GM12864 (cell line): ENCODE measurements at regions not wholly inside any gene's neighbourhood (a gene's known extent, or its start where the extent isn't known, plus 50 kb on each side); places are given as distances from the start of the nearest gene placed in this dataset.

ENCODE experiments used
- DNase-seq: peaks from one replicate; pipeline ENCODE4 v3.0.0-alpha.2; 2011; ENCODE audit warnings: low read depth
- H3K4me3 ChIP-seq: 2 replicates; pipeline ENCODE4 v1.5.1; 2011; ENCODE audit warnings: mild to moderate bottlenecking, low read depth, low read length, control low read depth
- TF ChIP-seq, protein P1 (sequence below): IDR thresholded peaks from 2 replicates; pipeline ENCODE4 v1.5.1; 2011; ENCODE audit warnings: low read depth, mild to moderate bottlenecking, moderate library complexity, low read length, control low read depth, inconsistent platforms; ENCODE audit errors: missing control alignments

DNA sequence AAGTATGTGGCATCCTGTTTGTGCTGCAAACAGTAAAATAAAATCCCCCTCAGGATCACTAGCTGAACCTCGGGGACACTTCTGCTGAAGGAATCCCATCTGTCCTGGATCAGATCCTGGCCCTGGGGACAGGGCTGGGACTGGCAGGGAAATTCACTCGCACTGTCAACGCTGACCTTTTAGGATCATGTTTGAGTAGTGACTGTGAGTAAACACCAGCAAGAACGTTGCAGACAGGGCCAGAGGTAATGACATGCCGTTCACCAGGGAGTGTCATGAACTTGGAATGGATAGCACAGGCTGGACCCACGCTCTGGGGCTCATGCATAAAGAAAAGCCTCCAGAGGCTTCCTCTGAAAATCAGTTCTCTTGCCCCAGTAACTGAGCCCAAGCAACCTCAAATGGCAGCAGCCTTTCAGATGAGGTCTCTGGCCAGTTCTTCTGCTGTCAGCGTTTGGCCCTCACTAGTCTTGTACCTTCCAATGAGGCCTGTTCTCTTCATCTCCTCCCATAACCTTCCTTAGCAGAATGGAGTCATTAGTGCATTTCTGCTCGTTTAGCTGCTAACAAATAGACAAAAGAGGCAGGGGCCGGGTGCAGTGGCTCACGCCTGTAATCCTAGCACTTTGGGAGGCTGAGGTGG lies 51.0 kb upstream of the BARX2 start:
- TF ChIP-seq, protein P1, sequence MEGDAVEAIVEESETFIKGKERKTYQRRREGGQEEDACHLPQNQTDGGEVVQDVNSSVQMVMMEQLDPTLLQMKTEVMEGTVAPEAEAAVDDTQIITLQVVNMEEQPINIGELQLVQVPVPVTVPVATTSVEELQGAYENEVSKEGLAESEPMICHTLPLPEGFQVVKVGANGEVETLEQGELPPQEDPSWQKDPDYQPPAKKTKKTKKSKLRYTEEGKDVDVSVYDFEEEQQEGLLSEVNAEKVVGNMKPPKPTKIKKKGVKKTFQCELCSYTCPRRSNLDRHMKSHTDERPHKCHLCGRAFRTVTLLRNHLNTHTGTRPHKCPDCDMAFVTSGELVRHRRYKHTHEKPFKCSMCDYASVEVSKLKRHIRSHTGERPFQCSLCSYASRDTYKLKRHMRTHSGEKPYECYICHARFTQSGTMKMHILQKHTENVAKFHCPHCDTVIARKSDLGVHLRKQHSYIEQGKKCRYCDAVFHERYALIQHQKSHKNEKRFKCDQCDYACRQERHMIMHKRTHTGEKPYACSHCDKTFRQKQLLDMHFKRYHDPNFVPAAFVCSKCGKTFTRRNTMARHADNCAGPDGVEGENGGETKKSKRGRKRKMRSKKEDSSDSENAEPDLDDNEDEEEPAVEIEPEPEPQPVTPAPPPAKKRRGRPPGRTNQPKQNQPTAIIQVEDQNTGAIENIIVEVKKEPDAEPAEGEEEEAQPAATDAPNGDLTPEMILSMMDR = no peak
- H3K4me3 ChIP-seq = no peak overlapping the region
- no peak for DNase-seq

DNA sequence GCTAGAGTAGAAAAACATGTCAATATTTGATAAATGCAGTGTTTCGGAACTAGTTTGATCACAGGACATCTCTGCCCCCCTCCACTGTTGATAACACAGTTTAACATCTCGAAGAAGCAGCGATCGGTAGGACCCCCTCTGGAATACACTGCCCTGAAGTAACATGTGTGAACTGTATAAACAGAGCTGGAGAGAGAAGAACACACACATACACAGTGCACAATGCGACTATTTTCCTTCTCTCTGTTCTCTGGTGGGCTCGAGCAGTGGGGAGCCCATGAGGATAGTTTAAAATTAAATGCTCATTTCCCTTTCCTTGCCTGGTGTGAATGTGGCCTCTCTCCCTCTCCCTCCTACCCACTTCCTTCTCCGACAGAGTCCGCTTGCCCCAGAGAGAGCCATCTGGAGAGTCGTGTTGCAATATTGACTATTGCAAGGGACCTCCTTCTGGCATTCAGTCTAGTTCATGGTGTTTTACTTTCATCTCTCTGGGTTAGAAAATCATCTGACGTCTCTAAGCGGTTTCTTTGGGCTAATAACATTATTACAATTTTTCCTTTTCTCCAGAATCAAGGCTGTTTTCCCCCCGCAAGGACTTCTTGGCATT lies 51.6 kb upstream of the BARX2 start:
- DNase-seq = no peak

DNA sequence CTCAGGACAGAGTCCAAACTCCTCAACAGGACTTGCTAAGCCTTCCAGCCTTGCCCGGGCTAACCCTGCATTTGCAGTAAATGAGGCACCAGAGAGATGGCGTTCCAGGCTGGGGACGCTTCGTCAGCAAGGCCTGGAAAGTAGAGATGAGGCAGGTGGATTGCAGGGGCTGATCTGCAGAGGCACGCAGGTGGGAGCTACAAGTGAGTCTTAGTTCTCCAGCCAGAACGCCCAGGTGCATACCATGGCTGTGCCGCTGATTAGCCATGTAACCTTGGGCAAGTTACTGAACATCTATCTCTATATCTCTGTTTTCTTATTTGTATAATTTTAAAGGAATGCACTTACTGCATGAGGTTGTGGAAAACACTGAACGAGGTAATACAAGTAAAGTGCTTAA lies 52.7 kb upstream of the BARX2 start:
- DNase-seq = no peak
- TF ChIP-seq, protein P1 = no peak
- H3K4me3 ChIP-seq = no peak overlapping the region

More for the DNA sequence above, 51.6 kb upstream of the BARX2 start:
- TF ChIP-seq, protein P1 = no peak
- H3K4me3 ChIP-seq = no peak overlapping the region

DNA sequence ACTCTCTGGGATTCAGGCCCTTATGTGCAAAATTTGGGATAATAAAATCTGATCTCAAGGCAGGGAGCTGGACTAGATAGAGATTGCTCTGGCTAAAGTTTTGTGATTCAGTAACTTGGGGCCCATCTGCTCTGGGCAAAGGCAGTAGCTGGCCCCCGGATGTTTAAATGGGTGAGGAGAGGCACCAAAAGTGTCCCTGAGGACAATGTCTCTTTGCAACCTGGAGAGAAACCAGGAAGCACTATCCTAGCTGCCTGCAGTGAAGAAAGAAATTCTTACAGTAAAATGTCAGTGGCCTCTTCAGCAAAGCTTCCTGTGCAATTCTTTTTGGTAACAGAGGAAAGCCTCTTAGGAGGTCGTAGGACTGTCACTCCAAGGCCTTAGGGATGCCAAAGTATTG lies 54.6 kb upstream of the BARX2 start:
- H3K4me3 ChIP-seq = no peak overlapping the region
- TF ChIP-seq, protein P1 = no peak
- no peak for DNase-seq

DNA sequence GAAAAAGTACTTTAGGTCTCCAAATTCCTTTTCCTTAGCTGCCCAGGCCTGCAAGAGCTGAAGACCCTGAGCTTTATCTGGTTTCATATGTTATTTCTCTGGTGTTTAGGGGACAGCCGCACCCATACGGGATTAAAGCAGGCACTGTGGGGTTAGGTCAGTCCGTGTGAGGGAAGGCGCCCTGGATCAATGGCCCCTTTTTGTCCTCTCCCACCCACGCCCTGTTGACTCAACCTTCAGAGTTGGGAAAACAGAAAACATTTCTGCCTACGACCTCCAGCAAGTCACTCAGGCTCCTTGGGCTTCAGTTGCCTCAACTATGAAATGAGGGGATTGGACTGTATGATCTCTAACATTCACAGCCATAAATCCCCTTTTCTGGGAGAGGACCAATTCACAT lies 55.2 kb upstream of the BARX2 start:
- H3K4me3 ChIP-seq = no peak overlapping the region
- no peak for DNase-seq
- TF ChIP-seq, protein P1 = no peak

DNA sequence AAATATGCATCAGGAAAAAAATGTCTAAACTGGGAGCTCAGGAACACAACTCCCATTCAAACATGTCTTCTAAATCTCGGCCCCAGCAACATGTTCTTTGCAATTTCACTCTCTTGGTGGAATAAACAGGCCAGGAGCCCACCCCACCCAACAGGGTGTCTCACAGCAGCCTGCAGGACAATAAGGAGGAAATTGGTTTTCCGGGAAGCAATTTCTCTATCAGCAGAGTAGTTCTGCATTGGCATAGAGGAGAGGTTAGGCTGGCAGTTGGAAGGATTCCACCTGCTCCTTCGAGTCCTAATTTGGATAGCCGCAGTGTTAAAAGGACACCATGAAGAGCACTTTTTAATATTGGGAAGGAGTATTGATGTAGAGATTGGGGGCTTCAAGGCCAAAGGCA lies 55.9 kb upstream of the BARX2 start:
- TF ChIP-seq, protein P1 = no peak
- no peak for DNase-seq
- no peak overlapping the region for H3K4me3 ChIP-seq

DNA sequence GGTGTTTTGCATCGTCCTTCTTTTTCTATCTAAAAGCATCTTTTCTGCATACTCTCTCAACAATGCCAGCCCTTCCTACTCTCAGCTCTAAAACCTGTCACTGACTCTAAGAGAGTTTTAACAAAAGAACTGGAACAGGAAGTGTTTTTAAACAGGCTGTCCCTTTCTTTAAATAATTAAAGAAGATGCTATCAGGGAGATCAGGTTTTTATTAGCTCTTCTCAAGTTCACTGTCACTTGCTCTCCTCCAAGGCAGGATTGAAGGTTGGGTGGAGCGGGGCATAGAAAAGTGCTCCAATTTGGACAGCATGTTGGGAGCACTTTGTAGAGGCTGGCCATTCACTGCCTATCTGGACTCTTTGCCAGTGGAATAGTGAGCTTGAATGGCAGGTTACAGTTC lies 56.4 kb upstream of the BARX2 start:
- TF ChIP-seq, protein P1 = no peak
- H3K4me3 ChIP-seq = no peak overlapping the region
- no peak for DNase-seq
